DMS114 treated with DMSO at 0.1 percent for 48 hours (cell line): ENCODE measurements at regions not wholly inside any gene's neighbourhood (a gene's known extent, or its start where the extent isn't known, plus 50 kb on each side); places are given as distances from the start of the nearest gene placed in this dataset.
"Not testable (repeated sequence)": the region's sequence is repeated elsewhere in the genome, so short reads cannot be mapped to it uniquely, and the experiment has no call there.

Source experiments
- DNase-seq: peaks from one replicate; lab custom pipeline; 2025; ENCODE audit not compliant: unreplicated experiment; lab: John Stamatoyannopoulos, UW

DNA sequence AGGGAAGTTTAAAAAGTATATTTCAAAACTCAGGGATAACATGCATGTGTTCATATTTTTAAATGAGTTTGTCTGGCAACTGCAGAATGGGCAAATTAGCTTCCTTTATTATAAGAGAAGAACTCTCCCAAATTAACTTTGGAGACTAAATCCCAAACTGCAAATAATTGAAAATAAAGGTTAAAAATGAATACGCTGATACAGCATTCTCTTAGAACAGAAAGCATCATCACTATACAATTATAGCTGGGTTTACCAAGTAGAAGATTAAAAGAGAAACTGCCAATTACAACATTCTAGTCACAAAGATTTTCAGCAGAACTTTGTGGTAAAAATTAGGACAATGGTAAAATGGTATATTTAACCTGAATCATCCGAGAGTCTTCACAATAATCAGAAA, 73.3 kb downstream of the OLFM4 start:
- no peak for DNase-seq

DNA sequence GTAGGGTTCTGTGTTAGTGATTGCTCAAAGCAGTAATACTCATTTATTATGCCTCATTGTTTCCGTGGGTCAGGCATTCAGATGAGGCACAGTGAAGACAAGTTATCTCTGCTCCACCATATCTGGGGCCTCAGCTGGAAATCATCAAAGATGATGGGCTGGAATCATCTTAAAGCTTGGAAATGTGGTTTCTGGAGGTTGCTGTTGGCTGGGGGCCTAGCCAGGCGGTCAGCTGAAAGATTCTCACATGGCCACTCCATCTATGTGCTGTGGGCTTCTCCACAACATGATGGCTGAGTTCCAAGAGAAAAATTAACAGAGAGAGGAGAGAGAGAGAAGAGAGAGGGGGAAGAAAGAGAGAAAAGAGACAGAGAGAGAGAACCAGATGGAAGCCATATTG, 75.5 kb downstream of the OLFM4 start:
- no peak for DNase-seq

DNA sequence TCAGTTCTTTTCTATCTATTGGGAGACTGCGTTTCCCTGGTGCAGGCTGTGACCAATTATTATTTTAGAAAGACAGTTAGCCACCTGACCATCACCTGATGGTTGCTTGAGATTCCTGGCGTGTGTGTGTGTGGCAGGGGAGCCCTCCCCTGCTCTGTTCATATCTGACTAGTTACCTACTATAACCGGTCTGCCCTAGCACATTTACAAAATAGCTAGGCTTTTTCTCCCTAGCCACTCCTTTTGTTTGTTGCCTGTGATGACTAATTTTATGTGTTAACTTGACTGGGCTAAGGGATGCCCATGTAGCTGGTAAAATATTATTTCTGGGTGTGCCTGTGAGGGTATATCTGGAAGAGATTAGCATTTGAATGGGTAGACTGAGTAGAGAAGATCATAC, 76.9 kb downstream of the OLFM4 start:
- DNase-seq = no peak

- no peak for DNase-seq
Measured at GRCh38 chr13:53105890-53106289, 77.3 kb downstream of the OLFM4 start.

GRCh38 chr13:53110181-53110580, 81.6 kb downstream of the OLFM4 start:
- DNase-seq = no peak

GRCh38 chr13:53110614-53111013, 82.0 kb downstream of the OLFM4 start:
- no peak for DNase-seq

GRCh38 chr13:53112522-53112921, 83.9 kb downstream of the OLFM4 start:
- no peak for DNase-seq

- not testable (repeated sequence) for DNase-seq
Measured at GRCh38 chr13:53117048-53117447, 88.4 kb downstream of the OLFM4 start.

DNA sequence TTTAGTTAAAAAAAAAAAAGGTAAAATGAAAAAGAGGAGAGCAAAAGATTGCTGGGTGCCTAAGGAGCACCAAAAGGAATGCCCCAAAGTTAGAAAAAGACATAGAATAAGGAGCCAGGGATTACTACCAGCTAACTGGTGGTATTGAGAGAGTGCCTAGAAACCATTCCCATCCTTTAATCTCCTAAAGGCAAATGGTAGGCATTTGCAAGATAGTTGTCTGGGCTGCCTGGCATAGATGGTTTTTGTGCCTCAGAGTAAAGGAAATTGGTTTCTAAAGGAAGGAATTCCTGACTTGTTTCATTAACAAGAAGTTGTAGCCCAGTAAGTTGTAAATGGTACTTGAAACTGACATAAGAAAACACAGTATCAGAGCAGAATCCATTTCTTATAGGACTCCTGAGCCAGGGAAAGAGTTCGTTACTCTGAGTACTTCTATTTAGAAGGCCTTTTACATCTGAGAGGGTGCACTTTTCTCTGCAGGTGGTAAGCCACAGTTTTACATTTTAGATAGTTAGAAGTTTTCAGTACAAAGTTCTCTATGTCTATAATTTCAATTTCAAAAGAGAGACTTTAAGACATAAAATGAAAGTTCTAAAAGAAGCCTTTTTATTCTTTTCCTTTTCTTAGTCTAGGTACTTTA, 92.6 kb downstream of the OLFM4 start:
- DNase-seq = no peak

- no peak for DNase-seq
Measured at GRCh38 chr13:53121919-53122318, 93.3 kb downstream of the OLFM4 start.

DNA sequence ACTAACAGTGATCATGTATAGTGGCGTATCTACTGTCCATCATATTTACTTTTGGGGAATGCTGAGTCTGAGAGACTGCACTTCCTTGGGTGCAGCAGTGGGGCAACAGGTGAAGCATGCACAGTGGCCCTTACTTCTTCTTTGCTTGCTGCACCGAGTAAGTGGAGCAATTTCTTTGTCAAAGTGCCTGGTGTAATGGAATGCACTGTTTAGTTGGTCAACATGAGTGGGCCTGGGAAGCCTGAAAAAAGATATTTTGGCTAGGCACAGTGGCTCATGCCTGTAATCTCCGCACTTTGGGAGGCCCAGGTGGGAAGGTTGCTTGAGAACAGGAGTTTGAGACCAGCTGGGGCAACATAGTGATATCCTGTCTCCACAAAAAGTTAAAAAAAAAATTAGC, 94.9 kb downstream of the OLFM4 start:
- DNase-seq = no peak

GRCh38 chr13:53124623-53125022, 96.0 kb downstream of the OLFM4 start:
- DNase-seq = no peak

GRCh38 chr13:53126841-53127245, 98.2 kb downstream of the OLFM4 start:
- no peak for DNase-seq

GRCh38 chr13:53127373-53127772, 98.8 kb downstream of the OLFM4 start:
- no peak for DNase-seq

GRCh38 chr13:53129864-53130393, 101.3 kb downstream of the OLFM4 start:
- DNase-seq = no peak

DNA sequence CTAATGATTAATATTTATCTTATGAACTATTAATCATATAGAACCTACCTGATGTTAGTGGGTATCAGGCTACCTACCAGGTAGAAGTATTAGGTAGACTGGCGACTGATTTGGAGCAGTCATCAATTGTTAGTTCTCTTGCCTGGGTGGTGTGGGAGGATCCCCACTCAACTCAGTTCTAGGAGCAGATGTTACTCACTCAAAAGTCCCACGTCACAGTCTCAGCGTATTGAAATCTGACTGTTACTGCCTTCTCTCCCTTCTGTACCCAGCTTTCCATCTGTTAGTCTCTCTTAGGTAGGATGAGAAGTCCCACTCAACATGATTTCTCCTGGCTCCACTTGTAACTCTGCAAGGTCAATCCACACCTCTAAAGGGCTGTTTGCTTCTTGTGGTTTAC, 102.7 kb downstream of the OLFM4 start:
- DNase-seq = no peak

DNA sequence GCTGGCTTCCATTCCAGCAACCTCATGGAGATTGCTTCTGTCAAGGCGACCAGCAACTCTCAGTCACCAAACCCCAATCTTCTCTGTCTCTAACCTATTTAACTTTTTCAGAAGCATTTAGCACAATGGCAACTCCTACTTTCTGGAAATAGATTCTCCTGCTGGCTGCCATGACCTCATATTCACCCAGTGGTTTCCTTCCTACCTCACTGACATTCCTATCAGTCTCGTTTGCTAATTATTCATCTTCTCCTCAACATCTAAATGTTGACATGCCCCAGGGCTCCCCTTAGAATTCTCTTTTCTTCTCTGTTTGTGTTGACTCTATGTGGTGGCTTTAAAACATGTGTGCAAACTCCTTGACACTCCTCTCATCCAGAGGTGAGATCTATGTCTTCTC, 106.7 kb downstream of the OLFM4 start:
- DNase-seq = no peak

DNA sequence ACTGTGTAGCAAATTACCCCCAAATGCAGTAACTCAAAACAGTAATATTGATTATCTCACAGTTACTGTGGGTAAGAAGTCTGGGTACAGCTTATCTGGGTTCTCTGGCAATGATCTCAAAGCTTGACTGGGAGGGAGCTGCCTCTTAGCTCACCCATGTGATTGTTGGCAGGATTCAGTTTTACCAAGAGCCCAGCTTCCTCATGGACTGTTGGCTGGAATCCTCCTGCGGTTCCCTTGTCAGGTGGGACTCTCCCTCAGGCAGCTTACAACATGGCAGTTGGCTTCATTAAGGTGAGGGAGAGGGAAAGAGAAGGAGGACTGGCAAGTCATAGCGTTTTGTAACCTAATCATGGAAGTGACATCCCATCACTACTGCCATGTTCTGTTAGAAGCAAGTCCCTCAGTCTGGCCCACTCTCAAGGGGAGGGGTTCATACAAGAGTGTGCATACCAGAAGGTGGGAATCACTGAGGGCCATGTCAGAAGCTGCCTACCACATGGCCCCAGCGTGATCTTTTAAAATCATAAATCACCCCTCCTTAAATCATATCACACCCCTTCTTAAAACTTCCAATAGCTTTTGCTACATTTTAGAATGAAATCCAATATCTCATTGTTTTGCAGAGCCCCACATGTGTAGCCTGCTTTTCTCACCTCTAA, 108.1 kb downstream of the OLFM4 start:
- no peak for DNase-seq

DNA sequence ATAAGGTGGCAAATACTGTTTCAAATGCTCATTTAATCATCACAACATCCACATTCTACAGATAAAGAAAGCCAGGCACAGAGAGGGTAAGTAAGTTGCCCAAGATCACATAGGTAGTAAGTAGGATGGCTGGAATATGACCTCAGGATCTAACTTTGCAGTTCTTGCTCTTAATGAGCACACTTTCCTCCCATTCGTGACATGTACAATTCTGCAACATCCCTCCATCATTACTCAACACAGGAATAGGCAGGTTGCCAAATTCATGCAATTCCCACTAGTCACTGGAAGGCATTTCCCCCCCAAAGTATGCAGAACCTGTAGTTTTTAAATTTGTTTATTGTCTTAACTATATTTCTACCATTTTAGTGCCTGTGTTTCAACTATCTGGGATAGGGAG, 109.2 kb downstream of the OLFM4 start:
- DNase-seq = no peak

DNA sequence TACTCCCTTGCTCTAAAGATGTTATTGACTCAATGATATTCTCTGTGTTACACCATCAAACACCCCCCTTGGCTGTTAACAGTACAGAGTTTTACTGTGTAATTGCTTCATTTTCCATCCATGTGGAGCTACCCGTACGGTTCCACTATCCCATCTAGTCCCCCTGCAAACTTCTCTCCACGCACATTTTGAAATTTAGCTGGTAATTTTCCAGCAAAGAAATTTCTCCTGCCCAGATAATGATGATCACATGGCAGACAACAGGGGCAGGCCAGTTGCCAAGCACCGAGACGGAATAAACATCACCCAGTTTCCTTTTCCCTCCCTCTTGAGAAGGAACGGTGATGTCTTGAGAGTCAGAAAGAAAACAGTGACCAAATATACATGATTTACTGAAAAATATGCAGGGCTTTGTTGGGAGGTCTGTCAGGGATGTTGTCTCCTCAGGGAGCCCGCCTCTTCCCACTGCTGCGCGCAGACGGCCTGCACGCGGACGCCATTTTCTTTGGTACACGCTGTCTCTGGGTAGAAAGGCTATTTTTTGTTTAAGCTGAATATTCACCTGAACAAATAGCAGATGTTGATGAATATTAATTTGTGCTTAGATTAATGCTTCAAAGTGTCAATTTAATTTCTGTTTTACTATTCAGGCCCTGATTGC, 109.9 kb downstream of the OLFM4 start:
- DNase-seq = no peak

- DNase-seq = no peak
Measured at GRCh38 chr13:53141336-53141735, 112.7 kb downstream of the OLFM4 start.

DNA sequence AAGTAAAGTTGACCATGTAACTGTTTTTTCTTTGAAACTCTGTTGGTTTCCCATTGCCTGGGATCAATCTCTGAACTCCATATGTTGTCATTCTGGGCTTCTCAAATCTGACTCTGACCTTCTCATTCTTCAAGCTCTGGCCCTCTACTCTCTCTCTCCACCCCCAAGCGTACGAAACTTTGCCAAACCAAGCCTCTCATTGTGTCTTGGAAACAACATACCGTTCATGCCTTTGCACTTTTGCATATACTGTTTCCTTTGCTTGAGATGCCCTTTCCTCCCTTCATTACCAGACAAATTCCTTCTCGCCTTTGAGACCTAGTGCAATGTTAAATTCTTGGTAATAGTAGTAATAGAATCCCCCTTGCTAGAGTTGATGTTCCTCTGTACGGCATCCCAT, 113.7 kb downstream of the OLFM4 start:
- DNase-seq = no peak
